ENCODE measurements at regions not wholly inside any gene's neighbourhood (a gene's known extent, or its start where the extent isn't known, plus 50 kb on each side); places are given as distances from the start of the nearest gene placed in this dataset.

- Histone ChIP-seq H3F3A (ENCODE audit: insufficient read depth, low read length) (no peaks in the 10 kb centered on the region), H2AFZ (ENCODE audit: low read length) (no peak overlapping the region), H3K27ac (ENCODE audit: low read depth, low read length, poor library complexity, severe bottlenecking) (no peak overlapping the region), H3K79me2 (ENCODE audit: insufficient read depth, low read length) (no peaks in the 10 kb centered on the region), H3K27me3 (ENCODE audit: insufficient read depth, low read length) (no peaks in the 10 kb centered on the region; the same call in 1 of the 2 replicates), H3K9me3 (ENCODE audit: low read length) (peaks cover 8% of the 10 kb centered on the region), H4K20me1 (ENCODE audit: insufficient read depth, low read length) (no peaks in the 10 kb centered on the region), H3K36me3 (ENCODE audit: insufficient read depth, low read length) (no peaks in the 10 kb centered on the region; the same call in 1 of the 2 replicates), H3K4me1 (ENCODE audit: insufficient read depth, low read length, severe bottlenecking) (no peaks in the 10 kb centered on the region), H3K4me2 (ENCODE audit: low read length) (no peak overlapping the region), H3K4me3 (ENCODE audit: low read depth, low read length, poor library complexity, severe bottlenecking) (no peak overlapping the region), H3K9ac (ENCODE audit: low read length) (no peak overlapping the region), H3K9me2 (ENCODE audit: low read depth, low read length) (no peaks in the 10 kb centered on the region)
- TF ChIP-seq CTCF (IDR thresholded peaks at IDR 0.05; ENCODE audit: low read length) (no peak), EZH2 (IDR thresholded peaks at IDR 0.05; ENCODE audit: borderline replicate concordance, low read length) (no peak)
Measured at GRCh38 chr18:77198663-77199062, 51.0 kb upstream of the GALR1 start.

GRCh38 chr18:77199707-77200106 lies 49.9 kb upstream of the GALR1 start:
- no peaks in the 10 kb centered on the region for H3F3A ChIP-seq (ENCODE audit: insufficient read depth, low read length)
- H3K4me1 ChIP-seq (ENCODE audit: insufficient read depth, low read length, severe bottlenecking): no peaks in the 10 kb centered on the region

More at GRCh38 chr18:77199707-77200106, 49.9 kb upstream of the GALR1 start:
- Histone ChIP-seq H3K4me2 (ENCODE audit: low read length) (no peak overlapping the region), H2AFZ (ENCODE audit: low read length) (no peak overlapping the region), H3K9me3 (ENCODE audit: low read length) (peaks cover 6% of the 10 kb centered on the region), H3K9ac (ENCODE audit: low read length) (no peak overlapping the region), H3K79me2 (ENCODE audit: insufficient read depth, low read length) (no peaks in the 10 kb centered on the region), H3K4me3 (ENCODE audit: low read depth, low read length, poor library complexity, severe bottlenecking) (no peak overlapping the region), H3K9me2 (ENCODE audit: low read depth, low read length) (no peaks in the 10 kb centered on the region), H3K27ac (ENCODE audit: low read depth, low read length, poor library complexity, severe bottlenecking) (no peak overlapping the region), H3K36me3 (ENCODE audit: insufficient read depth, low read length) (no peaks in the 10 kb centered on the region), H4K20me1 (ENCODE audit: insufficient read depth, low read length) (no peaks in the 10 kb centered on the region), H3K27me3 (ENCODE audit: insufficient read depth, low read length) (no peaks in the 10 kb centered on the region; the same call in 1 of the 2 replicates)
- no peak for TF ChIP-seq EZH2 (IDR thresholded peaks at IDR 0.05; ENCODE audit: borderline replicate concordance, low read length)
- no peak for TF ChIP-seq CTCF (IDR thresholded peaks at IDR 0.05; ENCODE audit: low read length)
